Fibroblast of lung (primary cell): ENCODE measurements at regions not wholly inside any gene's neighbourhood (a gene's known extent, or its start where the extent isn't known, plus 50 kb on each side); places are given as distances from the start of the nearest gene placed in this dataset.

Source experiments
- CTCF ChIP-seq, 2 donors: IDR thresholded peaks in 1 of 2; conservative IDR thresholded peaks in 1 of 2; 1 replicate in 1 of 2; 2 replicates in 1 of 2; pipeline ENCODE4 v1.5.1; 2011 to 2012; ENCODE audit warnings: low read length in 2 of 2, control low read depth in 1 of 2, inconsistent platforms in 1 of 2, low read depth in 1 of 2, mild to moderate bottlenecking in 1 of 2
- EZH2 ChIP-seq: IDR thresholded peaks from 2 replicates; pipeline ENCODE4 v1.5.1; 2012; ENCODE audit warnings: low read length, control low read depth, mild to moderate bottlenecking; ENCODE audit errors: missing control alignments

- no peak for TF ChIP-seq CTCF (conservative IDR thresholded peaks at IDR 0.05 in 1 of 2, IDR thresholded peaks at IDR 0.05 in 1 of 2; ENCODE audit: low read depth in 1 of 2, low read length in 2 of 2)
- no peak for TF ChIP-seq EZH2
These were observed 193.9 kb upstream of the PHF14 start for GRCh38 chr7:10779465-10780399.
